ENCODE measurements at regions not wholly inside any gene's neighbourhood (a gene's known extent, or its start where the extent isn't known, plus 50 kb on each side); places are given as distances from the start of the nearest gene placed in this dataset.

GRCh38 chr9:95729669-95730368 is 145.7 kb upstream of the ERCC6L2 start:
- TF ChIP-seq CTCF (CRISPR knock-in tag; IDR thresholded peaks at IDR 0.05) (no peak), NFE2L2 (IDR thresholded peaks at IDR 0.05; ENCODE audit: low read length) (no peak), ZNF639 (CRISPR knock-in tag; conservative IDR thresholded peaks at IDR 0.05) (no peak), SSRP1 (CRISPR knock-in tag; IDR thresholded peaks at IDR 0.05) (no peak), MAFF (IDR thresholded peaks at IDR 0.05; ENCODE audit: low read depth, low read length) (0 out of 2 replicates have a peak, but pooled peaks have one; percentile 21), ZNF12 (CRISPR knock-in tag; IDR thresholded peaks at IDR 0.05) (no peak), ESRRA (CRISPR knock-in tag; IDR thresholded peaks at IDR 0.05; ENCODE audit: low read depth) (no peak), MAX (IDR thresholded peaks at IDR 0.05) (no peak), ZNF414 (CRISPR knock-in tag; IDR thresholded peaks at IDR 0.05) (no peak), RAD21 (CRISPR knock-in tag; IDR thresholded peaks at IDR 0.05) (no peak)

All from HepG2 (cell line).